HCT116 (cell line): ENCODE measurements at regions not wholly inside any gene's neighbourhood (a gene's known extent, or its start where the extent isn't known, plus 50 kb on each side); places are given as distances from the start of the nearest gene placed in this dataset.

Experiments used
- ATAC-seq: fragments of 200-7000 bp; cut with Tn5 transposase; 2 replicates; pipeline ENCODE4 v1.9.1; 2020; ENCODE audit warnings: mild to moderate bottlenecking, moderate library complexity
- BruUV-seq: library from RNA; stranded (reverse); fragments of 400-500 nt; replicated peaks from 2 replicates; lab custom pipeline; 2021; lab: Mats Ljungman, UMichigan
- CTCF ChIA-PET: fragments of 300-600 bp; sonication (Branson Sonifier 250); formaldehyde crosslinking; loops from one replicate; lab custom pipeline; 2021; ENCODE audit warnings: antibody characterized with exemption; lab: Charles Lee
- POLR2A ChIA-PET: fragments of 300-600, 350-600 bp; sonication (Branson Sonifier 250); formaldehyde crosslinking; loops from one replicate; lab custom pipeline; 2021; ENCODE audit warnings: antibody characterized with exemption; lab: Charles Lee
- RAD21 ChIA-PET, 2 experiments: fragments of 300-600 bp; sonication (Branson Sonifier 250); formaldehyde crosslinking; loops; one replicate each; lab custom pipeline; 2023; ENCODE audit warnings: low total read pairs in 2 of 2; ENCODE audit not compliant: uncharacterized antibody in 2 of 2, unreplicated experiment in 2 of 2, low non-redundant PET in 1 of 2; lab: Charles Lee
- DNase-seq: peaks from one replicate; pipeline ENCODE4 v3.0.0-alpha.2; 2010; ENCODE audit warnings: low read depth, low spot score
- H2AFZ ChIP-seq: fragments of 200-600 bp; shearing (Covaris generic), sonication (generic); 2 replicates; pipeline ENCODE4 v1.6.1; 2017; ENCODE audit warnings: low read depth, mixed run types, mixed read lengths, antibody characterized with exemption, low read length; ENCODE audit not compliant: poor library complexity, severe bottlenecking
- H3K27ac ChIP-seq: 2 replicates; pipeline ENCODE4 v1.5.1; 2012; ENCODE audit warnings: low read depth, low read length
- H3K27me3 ChIP-seq: fragments of 200-600 bp; sonication (generic); 2 replicates; pipeline ENCODE4 v1.6.1; 2016; ENCODE audit warnings: mixed run types, low read length, mixed read lengths; ENCODE audit not compliant: insufficient read depth
- H3K36me3 ChIP-seq, 2 experiments: fragments of 200-500 bp in 1 of 2; fragments of 200-600 bp in 1 of 2; sonication (Bioruptor generic) in 1 of 2; sonication (generic) in 1 of 2; 2 replicates each; pipeline versions ENCODE4 v1.5.1 to v1.6.1; 2014 to 2016; ENCODE audit warnings: low read length in 2 of 2, inconsistent platforms in 1 of 2, mixed read lengths in 1 of 2, mixed run types in 1 of 2; ENCODE audit not compliant: insufficient read depth in 2 of 2, control insufficient read depth in 1 of 2
- H3K4me1 ChIP-seq, 2 experiments: fragments of 200-600 bp in 1 of 2; sonication (generic) in 1 of 2; 2 replicates each; pipeline versions ENCODE4 v1.5.1 to v1.6.1; 2012 to 2017; ENCODE audit warnings: low read length in 2 of 2, inconsistent platforms in 1 of 2, mild to moderate bottlenecking in 1 of 2, mixed read lengths in 1 of 2, mixed run types in 1 of 2, moderate library complexity in 1 of 2; ENCODE audit not compliant: insufficient read depth in 2 of 2, control insufficient read depth in 1 of 2
- H3K4me2 ChIP-seq: fragments of 200-600 bp; sonication (generic); 2 replicates; pipeline ENCODE4 v1.6.1; 2017; ENCODE audit warnings: mixed run types, low read length, mixed read lengths
- H3K4me3 ChIP-seq, 2 experiments: fragments of 200-600 bp in 1 of 2; sonication (generic) in 1 of 2; replicated peaks in 1 of 2; 2 replicates each; pipeline ENCODE4 v1.5.1; 2011 to 2016; ENCODE audit warnings: low read length in 2 of 2, control low read depth in 1 of 2, low read depth in 1 of 2, mild to moderate bottlenecking in 1 of 2, mixed read lengths in 1 of 2, mixed run types in 1 of 2
- H3K79me2 ChIP-seq: fragments of 200-600 bp; sonication (generic); 2 replicates; pipeline ENCODE4 v1.6.1; 2017; ENCODE audit warnings: mild to moderate bottlenecking, mixed run types, low read length, moderate library complexity, mixed read lengths; ENCODE audit not compliant: insufficient read depth
- H3K9ac ChIP-seq: fragments of 200-600 bp; sonication (generic); 2 replicates; pipeline ENCODE4 v1.6.1; 2016; ENCODE audit warnings: low read length, mixed read lengths
- H3K9me2 ChIP-seq: fragments of 200-600 bp; sonication (generic), shearing (Covaris generic); 2 replicates; pipeline ENCODE4 v1.6.1; 2017; ENCODE audit warnings: mixed run types, mild to moderate bottlenecking, moderate library complexity; ENCODE audit not compliant: insufficient read depth
- H3K9me3 ChIP-seq, 2 experiments: fragments of 200-500 bp in 1 of 2; fragments of 200-600 bp in 1 of 2; sonication (Bioruptor generic) in 1 of 2; sonication (generic) in 1 of 2; 2 replicates each; pipeline ENCODE4 v1.6.1; 2014 to 2017; ENCODE audit warnings: low read length in 2 of 2, mixed read lengths in 2 of 2, inconsistent platforms in 1 of 2, low read depth in 1 of 2, mild to moderate bottlenecking in 1 of 2, mixed run types in 1 of 2, moderate library complexity in 1 of 2; ENCODE audit not compliant: control insufficient read depth in 1 of 2, insufficient read depth in 1 of 2
- H4K20me1 ChIP-seq: fragments of 200-600 bp; sonication (generic), shearing (Covaris generic); 2 replicates; pipeline ENCODE4 v1.6.1; 2017; ENCODE audit warnings: mixed run types, mild to moderate bottlenecking, moderate library complexity; ENCODE audit not compliant: insufficient read depth
- ATF3 ChIP-seq: IDR thresholded peaks from 2 replicates; pipeline ENCODE4 v1.6.1; 2012
- CEBPB ChIP-seq: IDR thresholded peaks from 2 replicates; pipeline ENCODE4 v1.6.1; 2012; ENCODE audit warnings: low read depth
- CTCF ChIP-seq, 3 experiments: fragments of 200-600 bp in 1 of 3; sonication (generic) in 1 of 3; IDR thresholded peaks in 2 of 3; conservative IDR thresholded peaks in 1 of 3; 2 replicates each; pipeline ENCODE4 v1.5.1; 2012 to 2017; ENCODE audit warnings: low read depth in 2 of 3, low read length in 2 of 3, antibody characterized with exemption in 1 of 3, borderline replicate concordance in 1 of 3, control low read depth in 1 of 3, mild to moderate bottlenecking in 1 of 3, mixed read lengths in 1 of 3, mixed run types in 1 of 3, moderate library complexity in 1 of 3; ENCODE audit not compliant: insufficient read depth in 1 of 3
- EGR1 ChIP-seq: IDR thresholded peaks from 2 replicates; pipeline ENCODE4 v1.6.1; 2012; ENCODE audit warnings: low read depth
- EZH2 ChIP-seq: fragments of 200-600 bp; sonication (generic); IDR thresholded peaks from 2 replicates; pipeline ENCODE4 v1.6.1; 2017; ENCODE audit warnings: antibody characterized with exemption, mixed run types
- EZH2phosphoT487 ChIP-seq: fragments of 200-600 bp; IDR thresholded peaks from 2 replicates; pipeline ENCODE4 v1.6.1; 2018; ENCODE audit warnings: antibody characterized with exemption, borderline replicate concordance
- FOSL1 ChIP-seq: IDR thresholded peaks from 2 replicates; pipeline ENCODE4 v1.6.1; 2012; ENCODE audit warnings: low read depth
- MAX ChIP-seq: IDR thresholded peaks from 2 replicates; pipeline ENCODE4 v1.6.1; 2012
- POLR2A ChIP-seq: IDR thresholded peaks from 2 replicates; pipeline ENCODE4 v1.7.0; 2011; ENCODE audit warnings: borderline replicate concordance; ENCODE audit not compliant: insufficient read depth, insufficient read length; ENCODE audit errors: extremely low read depth
- RAD21 ChIP-seq: IDR thresholded peaks from 2 replicates; pipeline ENCODE4 v1.6.1; 2012; ENCODE audit warnings: low read depth, mild to moderate bottlenecking
- REST ChIP-seq: IDR thresholded peaks from 2 replicates; pipeline ENCODE4 v1.6.1; 2012; ENCODE audit warnings: low read depth
- SIN3A ChIP-seq: IDR thresholded peaks from 2 replicates; pipeline ENCODE4 v1.6.1; 2012; ENCODE audit warnings: low read depth
- SRF ChIP-seq: IDR thresholded peaks from 2 replicates; pipeline ENCODE4 v1.6.1; 2012; ENCODE audit warnings: low read depth
- TCF7L2 ChIP-seq: IDR thresholded peaks from 2 replicates; pipeline ENCODE4 v1.7.0; 2011; ENCODE audit warnings: borderline replicate concordance, inconsistent platforms; ENCODE audit not compliant: insufficient read depth, insufficient read length; ENCODE audit errors: extremely low read depth
- ZFX ChIP-seq: fragments of 450-650 bp; IDR thresholded peaks from 2 replicates; pipeline ENCODE4 v1.6.1; 2017
- ZNF274 ChIP-seq: fragments of 200-500 bp; sonication (Bioruptor generic); IDR thresholded peaks from 2 replicates; pipeline ENCODE4 v1.6.1; 2014; ENCODE audit warnings: mild to moderate bottlenecking, low read depth, low read length, inconsistent platforms
- intact Hi-C: fragments of 100-400 bp; cut with micrococcal nuclease; formaldehyde crosslinking; loops from 2 replicates; pipeline ENCODE4 v1.10.0; 2022

- ChIA-PET POLR2A (no interaction called here), CTCF (no interaction called here), RAD21 (no interaction called here)
- H3K9ac ChIP-seq = no peak overlapping the region
- no peak overlapping the region for H3K4me2 ChIP-seq
- intact Hi-C loops = no loop called here
- no peak for TF ChIP-seq ZNF274
- no peak for TF ChIP-seq EZH2phosphoT487
- TF ChIP-seq ATF3 = no peak
- TF ChIP-seq FOSL1 = no peak
- TF ChIP-seq POLR2A = no peak
- TF ChIP-seq EGR1 = no peak
- no peak for TF ChIP-seq CEBPB
- no peaks in the 10 kb centered on the region for H3K79me2 ChIP-seq
- no peaks in the 10 kb centered on the region for H3K9me3 ChIP-seq
- no peaks in the 10 kb centered on the region for H3K4me1 ChIP-seq
- no peaks in the 10 kb centered on the region for H3K9me2 ChIP-seq
- no peak overlapping the region for H3K27ac ChIP-seq
- no peaks in the 10 kb centered on the region for H4K20me1 ChIP-seq
- no peaks in the 10 kb centered on the region for H3K36me3 ChIP-seq
- no TSS peak for BruUV-seq
- DNase-seq (no peak), ATAC-seq (no peak)
- H2AFZ ChIP-seq = peak overlapping the region; percentile 32
- no peak overlapping the region for H3K4me3 ChIP-seq
- H3K27me3 ChIP-seq = no peaks in the 10 kb centered on the region
Measured at GRCh38 chr3:145865399-145866018, 295.5 kb downstream of the PLOD2 start.

GRCh38 chr3:145869958-145870357 lies 291.0 kb downstream of the PLOD2 start:
- no TSS peak for BruUV-seq
- no peaks in the 10 kb centered on the region for H3K9me2 ChIP-seq
- H3K27me3 ChIP-seq = no peaks in the 10 kb centered on the region
- no peaks in the 10 kb centered on the region for H3K4me1 ChIP-seq
- no peak overlapping the region for H3K27ac ChIP-seq
- no peak overlapping the region for H3K4me2 ChIP-seq
- H2AFZ ChIP-seq = peak overlapping the region; percentile 45
- RAD21 ChIA-PET = no interaction called here
- H3K4me3 ChIP-seq = no peak overlapping the region
- intact Hi-C loops = no loop called here
- CTCF ChIA-PET = no interaction called here
- POLR2A ChIA-PET = no interaction called here
- DNase-seq (no peak), ATAC-seq (no peak)
- no peaks in the 10 kb centered on the region for H4K20me1 ChIP-seq
- no peak overlapping the region for H3K9ac ChIP-seq
- no peaks in the 10 kb centered on the region for H3K79me2 ChIP-seq
- no peaks in the 10 kb centered on the region for H3K36me3 ChIP-seq
- no peaks in the 10 kb centered on the region for H3K9me3 ChIP-seq
- TF ChIP-seq SRF (no peak), EGR1 (no peak), ZFX (no peak), MAX (no peak), RAD21 (no peak), TCF7L2 (no peak), ATF3 (no peak), SIN3A (no peak), EZH2 (no peak), CTCF (IDR thresholded peaks at IDR 0.05 in 2 of 3, conservative IDR thresholded peaks at IDR 0.05 in 1 of 3; ENCODE audit: borderline replicate concordance in 1 of 3, insufficient read depth in 1 of 3, low read depth in 2 of 3, low read length in 2 of 3) (no peak), FOSL1 (no peak), REST (no peak)
